Colonic mucosa (tissue), 4 donors: ENCODE measurements at regions not wholly inside any gene's neighbourhood (a gene's known extent, or its start where the extent isn't known, plus 50 kb on each side); places are given as distances from the start of the nearest gene placed in this dataset.

Source experiments
- DNase-seq: peaks from one replicate; pipeline ENCODE4 v3.0.0-alpha.2; 2020
- H3K27ac ChIP-seq: fragments of 200-600 bp; one replicate; pipeline ENCODE4 v1.8.0; 2021
- H3K27me3 ChIP-seq: fragments of 200-600 bp; one replicate; pipeline ENCODE4 v1.8.0; 2021
- H3K36me3 ChIP-seq: fragments of 200-600 bp; one replicate; pipeline ENCODE4 v1.8.0; 2021
- H3K4me1 ChIP-seq: fragments of 200-600 bp; one replicate; pipeline ENCODE4 v1.8.0; 2021; ENCODE audit warnings: mild to moderate bottlenecking
- H3K4me3 ChIP-seq: fragments of 200-600 bp; one replicate; pipeline ENCODE4 v1.8.0; 2021
- H3K9ac ChIP-seq, 2 donors: one replicate each; pipeline ENCODE4 v1.7.0; 2013; ENCODE audit warnings: control low read depth in 2 of 2, low read depth in 2 of 2, low read length in 2 of 2
- H3K9me3 ChIP-seq: fragments of 200-600 bp; one replicate; pipeline ENCODE4 v1.8.0; 2021
- intact Hi-C: fragments of 100-400 bp; cut with DNase I; formaldehyde crosslinking; loops from one replicate; pipeline ENCODE4 v1.14.1; 2022
- TF ChIP-seq, protein P1 (sequence below): fragments of 200-600 bp; IDR thresholded peaks from one replicate; pipeline ENCODE4 v1.8.0; 2022; ENCODE audit warnings: antibody characterized with exemption, mild to moderate bottlenecking
- donor health status: healthy.
- donor health status: DM: no; HTN: no; CAD: no.
- donor health status: DM: no; HTN: no; CAD: no.

DNA sequence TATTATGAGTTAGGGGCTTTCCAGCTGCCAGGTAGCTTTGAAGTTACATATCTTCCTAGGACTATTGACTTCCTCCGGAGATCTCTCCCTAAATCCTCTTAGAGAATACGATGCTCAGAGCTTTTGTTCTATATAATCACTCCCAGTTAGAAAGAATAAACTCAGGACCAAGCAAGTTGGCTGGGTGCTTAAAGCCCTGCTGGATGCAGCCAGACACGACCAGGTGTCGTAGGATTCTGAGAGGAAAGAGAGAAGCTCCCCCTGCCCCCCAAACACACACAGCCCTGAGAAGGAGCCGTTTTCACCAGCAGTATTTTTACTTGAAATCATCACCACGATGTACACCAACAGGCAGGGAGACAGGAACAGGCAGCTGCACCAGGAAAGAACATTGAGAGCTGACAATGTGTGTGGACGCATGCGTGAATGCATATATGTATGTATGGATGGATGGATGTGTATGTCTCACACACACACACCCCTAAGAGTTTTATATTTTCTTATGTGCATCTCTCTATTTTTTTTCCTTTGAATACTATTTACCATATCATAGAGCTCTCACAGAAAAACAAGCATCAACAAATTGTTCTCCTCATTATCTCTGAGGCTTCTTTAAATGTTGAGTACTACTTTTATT is 382.6 kb downstream of the EPHA4 start:
- DNase-seq = no peak
- H3K4me3 ChIP-seq = no peak overlapping the region
- TF ChIP-seq, protein P1, sequence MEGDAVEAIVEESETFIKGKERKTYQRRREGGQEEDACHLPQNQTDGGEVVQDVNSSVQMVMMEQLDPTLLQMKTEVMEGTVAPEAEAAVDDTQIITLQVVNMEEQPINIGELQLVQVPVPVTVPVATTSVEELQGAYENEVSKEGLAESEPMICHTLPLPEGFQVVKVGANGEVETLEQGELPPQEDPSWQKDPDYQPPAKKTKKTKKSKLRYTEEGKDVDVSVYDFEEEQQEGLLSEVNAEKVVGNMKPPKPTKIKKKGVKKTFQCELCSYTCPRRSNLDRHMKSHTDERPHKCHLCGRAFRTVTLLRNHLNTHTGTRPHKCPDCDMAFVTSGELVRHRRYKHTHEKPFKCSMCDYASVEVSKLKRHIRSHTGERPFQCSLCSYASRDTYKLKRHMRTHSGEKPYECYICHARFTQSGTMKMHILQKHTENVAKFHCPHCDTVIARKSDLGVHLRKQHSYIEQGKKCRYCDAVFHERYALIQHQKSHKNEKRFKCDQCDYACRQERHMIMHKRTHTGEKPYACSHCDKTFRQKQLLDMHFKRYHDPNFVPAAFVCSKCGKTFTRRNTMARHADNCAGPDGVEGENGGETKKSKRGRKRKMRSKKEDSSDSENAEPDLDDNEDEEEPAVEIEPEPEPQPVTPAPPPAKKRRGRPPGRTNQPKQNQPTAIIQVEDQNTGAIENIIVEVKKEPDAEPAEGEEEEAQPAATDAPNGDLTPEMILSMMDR = no peak
- no peak overlapping the region for H3K27ac ChIP-seq
- no peaks in the 10 kb centered on the region for H3K27me3 ChIP-seq
- intact Hi-C loops = no loop called here
- no peaks in the 10 kb centered on the region for H3K9me3 ChIP-seq
- no peaks in the 10 kb centered on the region for H3K36me3 ChIP-seq
- no peak overlapping the region for H3K9ac ChIP-seq
- no peaks in the 10 kb centered on the region for H3K4me1 ChIP-seq

DNA sequence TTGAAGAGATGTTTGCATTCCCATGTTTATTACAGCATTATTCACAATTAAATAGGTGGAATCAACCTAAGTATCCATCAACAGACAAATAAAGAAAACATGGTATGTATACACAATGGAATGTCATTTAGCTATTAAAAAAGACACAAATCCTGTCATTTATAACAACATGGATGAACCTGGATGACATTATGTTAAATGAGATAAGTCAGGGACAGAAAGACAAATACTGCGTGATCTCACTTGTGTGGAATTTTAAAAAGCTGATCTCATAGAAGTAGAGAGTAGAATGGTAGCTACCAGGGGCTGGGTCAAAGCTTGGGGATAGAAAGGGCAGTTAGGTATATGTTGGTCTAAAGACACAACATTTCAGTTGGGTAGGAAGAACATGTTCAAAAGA is 376.3 kb downstream of the EPHA4 start:
- H3K4me3 ChIP-seq = no peak overlapping the region
- TF ChIP-seq, protein P1 = no peak
- no peaks in the 10 kb centered on the region for H3K36me3 ChIP-seq
- no peaks in the 10 kb centered on the region for H3K27me3 ChIP-seq
- H3K9ac ChIP-seq = no peak overlapping the region
- no peak for DNase-seq
- no peaks in the 10 kb centered on the region for H3K9me3 ChIP-seq
- no peak overlapping the region for H3K27ac ChIP-seq
- no peaks in the 10 kb centered on the region for H3K4me1 ChIP-seq
- intact Hi-C loops = no loop called here

DNA sequence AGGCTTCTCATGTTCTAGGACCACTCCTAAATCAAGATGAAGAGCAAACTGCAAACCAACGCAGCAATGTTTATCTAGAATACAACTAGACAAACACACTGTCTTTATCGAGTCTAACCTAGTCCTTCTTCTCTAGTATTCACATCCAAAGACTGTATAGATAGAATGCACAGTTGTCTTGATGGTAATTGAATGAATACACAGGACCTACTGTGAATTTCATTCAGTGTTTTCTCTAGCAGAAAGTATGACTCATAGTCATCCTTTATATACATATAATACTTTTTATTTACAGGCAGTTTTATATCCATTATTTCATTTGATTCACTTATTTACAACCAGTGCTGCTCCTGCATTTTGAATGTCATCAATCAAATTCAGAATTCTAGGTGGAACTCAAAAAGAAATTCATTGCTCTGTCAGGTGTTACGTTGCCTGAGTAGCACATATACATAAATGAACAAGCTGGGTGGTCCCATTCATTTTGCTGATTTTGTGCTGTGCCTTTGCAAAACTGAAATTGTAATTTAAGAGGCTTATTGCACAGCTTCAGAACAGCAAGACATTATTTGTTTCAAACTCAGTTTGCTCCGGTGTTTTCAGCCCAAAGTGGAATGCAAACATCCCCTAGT is 374.8 kb downstream of the EPHA4 start:
- intact Hi-C loops = no loop called here
- no peaks in the 10 kb centered on the region for H3K4me1 ChIP-seq
- H3K4me3 ChIP-seq = no peak overlapping the region
- TF ChIP-seq, protein P1 = no peak
- no peaks in the 10 kb centered on the region for H3K27me3 ChIP-seq
- no peaks in the 10 kb centered on the region for H3K36me3 ChIP-seq
- H3K9me3 ChIP-seq = no peaks in the 10 kb centered on the region
- H3K27ac ChIP-seq = no peak overlapping the region
- no peak overlapping the region for H3K9ac ChIP-seq
- DNase-seq = no peak

DNA sequence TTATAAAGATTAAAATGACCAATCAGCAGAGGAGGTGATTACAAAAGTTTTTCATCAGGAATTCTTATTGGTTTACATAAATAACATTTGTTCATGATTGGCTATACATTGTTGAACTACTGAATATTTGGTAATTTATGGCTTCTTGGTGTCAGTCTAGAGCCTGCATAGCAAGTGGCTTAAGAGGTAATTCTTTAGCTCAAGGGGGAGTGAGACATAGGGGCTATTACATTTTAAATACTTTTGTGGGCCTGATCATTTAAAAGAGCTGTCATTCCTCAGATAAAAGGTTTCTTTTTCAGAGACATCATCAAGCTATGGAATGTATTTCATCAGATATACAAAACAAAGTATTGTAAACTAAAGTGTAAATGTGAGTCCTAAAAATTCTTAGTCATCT is 373.8 kb downstream of the EPHA4 start:
- Histone ChIP-seq H3K9me3 (no peaks in the 10 kb centered on the region), H3K4me3 (no peak overlapping the region), H3K9ac (no peak overlapping the region), H3K27ac (no peak overlapping the region), H3K27me3 (no peaks in the 10 kb centered on the region), H3K36me3 (no peaks in the 10 kb centered on the region), H3K4me1 (no peaks in the 10 kb centered on the region)
- intact Hi-C loops = no loop called here
- no peak for DNase-seq
- TF ChIP-seq, protein P1 = no peak

DNA sequence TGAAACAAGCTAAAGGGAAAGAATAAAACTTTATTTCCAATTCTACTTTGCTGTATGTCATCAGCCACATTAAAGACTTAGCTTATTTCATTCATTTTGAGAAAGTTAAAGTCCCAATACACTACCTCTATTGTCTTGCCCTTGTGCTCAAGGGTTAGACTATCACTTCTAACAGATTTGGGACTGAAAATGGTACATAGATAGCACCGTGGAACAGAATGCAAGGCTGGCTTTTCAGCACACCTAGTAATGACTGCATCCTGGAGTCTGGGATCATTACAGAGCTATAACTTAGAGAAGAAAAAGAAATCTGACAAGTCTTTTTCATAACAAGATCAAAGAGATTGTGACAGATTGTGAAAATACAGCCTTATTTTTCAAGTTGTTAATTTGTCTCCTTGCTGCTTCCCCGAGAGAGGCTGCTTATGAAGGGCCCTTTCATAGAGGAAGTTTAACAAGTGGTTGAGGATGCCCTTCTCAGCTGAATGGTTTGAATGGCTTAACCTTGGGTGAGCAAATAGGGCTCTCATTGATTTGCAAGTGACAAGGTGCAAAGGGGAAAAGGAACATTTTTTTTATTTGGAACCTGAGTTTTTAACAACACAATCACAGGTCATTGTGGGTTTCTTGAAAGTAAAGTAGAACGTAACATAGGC is 371.8 kb downstream of the EPHA4 start:
- intact Hi-C loops = no loop called here
- Histone ChIP-seq H3K4me1 (no peaks in the 10 kb centered on the region), H3K9me3 (no peaks in the 10 kb centered on the region)

More for the DNA sequence above, 371.8 kb downstream of the EPHA4 start:
- TF ChIP-seq, protein P1 = no peak
- DNase-seq = no peak
- H3K27me3 ChIP-seq = no peaks in the 10 kb centered on the region
- H3K36me3 ChIP-seq = no peaks in the 10 kb centered on the region
- H3K27ac ChIP-seq = no peak overlapping the region
- H3K4me3 ChIP-seq = no peak overlapping the region
- H3K9ac ChIP-seq = no peak overlapping the region
